Natural killer cell (primary cell): ENCODE measurements at regions not wholly inside any gene's neighbourhood (a gene's known extent, or its start where the extent isn't known, plus 50 kb on each side); places are given as distances from the start of the nearest gene placed in this dataset.

Experiments
- ATAC-seq, 3 donors: fragments of 150-1000 bp in 2 of 3; fragments of 200-7000 bp in 1 of 3; cut with Tn5 transposase; 1 replicate in 1 of 3; 2 replicates in 2 of 3; pipeline ENCODE4 v1.10.0; 2021; ENCODE audit warnings: mild to moderate bottlenecking in 2 of 3, moderate library complexity in 2 of 3
- DNase-seq, 2 donors: peaks; one replicate each; pipeline versions ENCODE4 v3.0.0 to v3.0.0-alpha.2; 2013 to 2021; ENCODE audit warnings: mixed read lengths in 1 of 2
- H3K27ac ChIP-seq: one replicate; pipeline ENCODE4 v1.5.1; 2013; ENCODE audit warnings: mild to moderate bottlenecking, low read length
- H3K27me3 ChIP-seq: one replicate; pipeline ENCODE4 v1.6.1; 2013; ENCODE audit warnings: low read length; ENCODE audit not compliant: control insufficient read depth, insufficient read depth
- H3K36me3 ChIP-seq: one replicate; pipeline ENCODE4 v1.6.1; 2013; ENCODE audit warnings: low read length; ENCODE audit not compliant: control insufficient read depth, insufficient read depth
- H3K4me1 ChIP-seq: one replicate; pipeline ENCODE4 v1.6.1; 2013; ENCODE audit warnings: low read length; ENCODE audit not compliant: control insufficient read depth, insufficient read depth
- H3K4me3 ChIP-seq: one replicate; pipeline ENCODE4 v1.5.1; 2013; ENCODE audit warnings: low read length
- H3K9me3 ChIP-seq: one replicate; pipeline ENCODE4 v1.6.1; 2013; ENCODE audit warnings: low read length; ENCODE audit not compliant: control insufficient read depth, insufficient read depth
- H3K27ac Mint-ChIP-seq, 2 donors: one replicate each; pipeline ENCODE4 v1.8.0; 2022; ENCODE audit warnings: mild to moderate bottlenecking in 2 of 2, mixed read lengths in 2 of 2, moderate library complexity in 1 of 2
- H3K27me3 Mint-ChIP-seq, 2 donors: one replicate each; pipeline ENCODE4 v1.8.0; 2022; ENCODE audit warnings: low read depth in 2 of 2, mixed read lengths in 2 of 2
- H3K36me3 Mint-ChIP-seq: one replicate; pipeline ENCODE4 v1.8.0; 2022; ENCODE audit warnings: mixed read lengths
- H3K4me1 Mint-ChIP-seq, 2 donors: one replicate each; pipeline ENCODE4 v1.8.0; 2022; ENCODE audit warnings: mixed read lengths in 2 of 2
- H3K4me3 Mint-ChIP-seq: one replicate; pipeline ENCODE4 v1.8.0; 2022; ENCODE audit warnings: mild to moderate bottlenecking, moderate library complexity, mixed read lengths
- H3K9me3 Mint-ChIP-seq, 2 donors: one replicate each; pipeline ENCODE4 v1.8.0; 2022; ENCODE audit warnings: mixed read lengths in 2 of 2
- CTCF ChIP-seq: fragments of 200-600 bp; IDR thresholded peaks from one replicate; pipeline ENCODE4 v1.8.0; 2022; ENCODE audit warnings: antibody characterized with exemption
- WGBS: methylation state at CpG from one replicate; pipeline ENCODE4 v1.1.7; 2013; ENCODE audit warnings: missing lambda C conversion rate; ENCODE audit not compliant: insufficient coverage; 5-methylcytosine and 5-hydroxymethylcytosine counted together
- intact Hi-C: fragments of 100-400 bp; cut with micrococcal nuclease; formaldehyde crosslinking; loops from one replicate; pipeline ENCODE4 v1.14.2; 2022

- Mint-ChIP-seq H3K9me3 (peaks cover 0 to 4% of the 10 kb centered on the region in 2 donors), H3K36me3 (peaks cover 8% of the 10 kb centered on the region), H3K4me1 (no peaks in the 10 kb centered on the region), H3K27ac (no peak overlapping the region), H3K4me3 (no peak overlapping the region), H3K27me3 (peaks cover 7 to 14% of the 10 kb centered on the region in 2 donors)
- DNase-seq (no peak), ATAC-seq (no peak)
- Histone ChIP-seq H3K4me3 (no peak overlapping the region), H3K27me3 (no peaks in the 10 kb centered on the region), H3K27ac (no peak overlapping the region), H3K9me3 (no peaks in the 10 kb centered on the region), H3K4me1 (no peaks in the 10 kb centered on the region), H3K36me3 (no peaks in the 10 kb centered on the region)
- no peak for TF ChIP-seq CTCF
- intact Hi-C loops: no loop called here
- WGBS: 92% methylated on average over 3 of the region's 3 CpGs
These were observed 116.8 kb upstream of the PAM start for GRCh38 chr5:102638316-102638715.

GRCh38 chr5:102638912-102639652 is 116.0 kb upstream of the PAM start:
- no peak overlapping the region for H3K4me3 Mint-ChIP-seq
- Histone ChIP-seq H3K4me3 (no peak overlapping the region), H3K4me1 (no peaks in the 10 kb centered on the region), H3K36me3 (no peaks in the 10 kb centered on the region), H3K9me3 (no peaks in the 10 kb centered on the region), H3K27ac (no peak overlapping the region), H3K27me3 (no peaks in the 10 kb centered on the region)
- intact Hi-C loops: no loop called here
- H3K27ac Mint-ChIP-seq: no peak overlapping the region
- H3K4me1 Mint-ChIP-seq: no peaks in the 10 kb centered on the region
- H3K9me3 Mint-ChIP-seq: peaks cover 2 to 7% of the 10 kb centered on the region in 2 donors
- DNase-seq: no peak
- TF ChIP-seq CTCF: no peak
- H3K36me3 Mint-ChIP-seq: peaks cover 16% of the 10 kb centered on the region
- WGBS: 100% methylated on average over 1 of the region's 2 CpGs
- H3K27me3 Mint-ChIP-seq: peaks cover 8 to 15% of the 10 kb centered on the region in 2 donors
- no peak for ATAC-seq

GRCh38 chr5:102649731-102650130 is 105.4 kb upstream of the PAM start:
- ATAC-seq: no peak
- no peak overlapping the region for H3K4me3 Mint-ChIP-seq
- intact Hi-C loops: no loop called here
- TF ChIP-seq CTCF: no peak
- WGBS: 80% methylated on average over 1 of the region's 1 CpG
- Histone ChIP-seq H3K36me3 (no peaks in the 10 kb centered on the region), H3K9me3 (no peaks in the 10 kb centered on the region), H3K4me1 (no peaks in the 10 kb centered on the region), H3K27ac (no peak overlapping the region), H3K27me3 (no peaks in the 10 kb centered on the region), H3K4me3 (no peak overlapping the region)
- H3K27ac Mint-ChIP-seq: no peak overlapping the region
- no peaks in the 10 kb centered on the region for H3K4me1 Mint-ChIP-seq
- no peaks in the 10 kb centered on the region for H3K36me3 Mint-ChIP-seq
- H3K9me3 Mint-ChIP-seq: no peaks in the 10 kb centered on the region
- peaks cover 7 to 25% of the 10 kb centered on the region in 2 donors for H3K27me3 Mint-ChIP-seq
- DNase-seq: no peak

- intact Hi-C loops: no loop called here
- H3K27ac Mint-ChIP-seq: no peak overlapping the region
- no peaks in the 10 kb centered on the region for H3K9me3 Mint-ChIP-seq
- Histone ChIP-seq H3K36me3 (no peaks in the 10 kb centered on the region), H3K27me3 (no peaks in the 10 kb centered on the region), H3K4me3 (no peak overlapping the region), H3K27ac (no peak overlapping the region), H3K4me1 (no peaks in the 10 kb centered on the region), H3K9me3 (no peaks in the 10 kb centered on the region)
- no peak overlapping the region for H3K4me3 Mint-ChIP-seq
- 92% methylated on average over 3 of the region's 3 CpGs for WGBS
- DNase-seq (no peak), ATAC-seq (no peak)
- no peaks in the 10 kb centered on the region for H3K36me3 Mint-ChIP-seq
- no peaks in the 10 kb centered on the region for H3K4me1 Mint-ChIP-seq
- TF ChIP-seq CTCF: no peak
- H3K27me3 Mint-ChIP-seq: peaks cover 3 to 19% of the 10 kb centered on the region in 2 donors
These were observed 103.6 kb upstream of the PAM start for GRCh38 chr5:102651466-102651865.
